DND-41 (cell line): ENCODE measurements at regions not wholly inside any gene's neighbourhood (a gene's known extent, or its start where the extent isn't known, plus 50 kb on each side); places are given as distances from the start of the nearest gene placed in this dataset.

ENCODE experiments used
- CTCF ChIP-seq: IDR thresholded peaks from 2 replicates; pipeline ENCODE4 v1.5.1; 2012; ENCODE audit warnings: borderline replicate concordance, low read length, moderate library complexity, mild to moderate bottlenecking; ENCODE audit not compliant: poor library complexity, severe bottlenecking; ENCODE audit errors: extremely low read depth
- EZH2 ChIP-seq: IDR thresholded peaks from 3 replicates; pipeline ENCODE4 v1.6.1; 2012; ENCODE audit warnings: borderline replicate concordance, low read depth, mild to moderate bottlenecking, moderate library complexity, low read length, inconsistent platforms; ENCODE audit not compliant: severe bottlenecking

- TF ChIP-seq CTCF (no peak), EZH2 (no peak)
Observed at GRCh38 chr13:80054806-80055205, 286.1 kb downstream of the SPRY2 start.
